ENCODE measurements at regions not wholly inside any gene's neighbourhood (a gene's known extent, or its start where the extent isn't known, plus 50 kb on each side); places are given as distances from the start of the nearest gene placed in this dataset.

DNA sequence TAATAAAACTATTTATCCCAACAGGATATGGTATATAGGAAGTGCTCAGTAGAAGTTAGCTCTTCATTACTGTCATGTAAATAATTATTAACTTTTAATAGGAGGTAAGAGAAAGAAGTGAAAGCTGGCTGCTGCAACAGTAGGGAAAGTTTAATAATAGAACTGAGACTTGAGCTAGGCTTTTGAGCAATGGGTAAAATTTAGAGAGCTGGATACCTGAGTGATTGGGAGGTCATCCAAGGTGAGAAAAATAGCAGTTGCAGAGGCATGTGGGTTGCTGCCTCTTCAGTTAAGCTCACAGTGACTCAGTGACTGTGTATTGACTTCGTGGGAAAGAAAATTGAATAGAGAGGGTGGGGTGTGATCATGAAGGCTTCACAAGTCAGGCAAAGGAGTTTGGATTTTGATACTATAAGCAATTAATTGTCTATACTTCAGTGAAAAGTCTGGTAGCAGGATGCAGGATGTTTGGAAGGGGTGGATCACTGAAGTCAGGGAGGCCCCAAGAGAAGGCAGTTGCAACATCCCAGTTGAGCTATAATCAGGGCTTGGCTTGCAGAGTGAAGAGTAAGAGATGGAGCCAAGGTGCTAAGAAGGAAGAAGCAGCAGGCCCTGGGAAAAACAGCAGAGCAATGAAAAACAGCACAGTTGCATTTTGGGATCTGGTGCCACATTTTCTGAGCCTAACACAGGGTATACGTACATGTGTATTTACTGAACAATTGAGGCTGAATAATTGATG is 172.0 kb upstream of the FRMD6 start:
- POLR2A ChIA-PET (ENCODE audit: partially characterized antibody), result no interaction called here
- no peak overlapping the region for H2BK20ac ChIP-seq (ENCODE audit: low read length)
- H3K23ac ChIP-seq (ENCODE audit: insufficient read length), result no peak overlapping the region
- no peak overlapping the region for H3K4ac ChIP-seq (replicated peaks; ENCODE audit: insufficient read length, low read depth, low read length)
- no peaks in the 10 kb centered on the region for H3K9me3 ChIP-seq (ENCODE audit: insufficient read depth in 2 of 2, low read depth in 1 of 2, low read length in 1 of 2)
- H3K4me1 ChIP-seq (replicated peaks in 1 of 4; ENCODE audit: control insufficient read depth in 3 of 4, insufficient read depth in 4 of 4, low read length in 3 of 4), result no peaks in the 10 kb centered on the region
- FAIRE-seq, result no peak
- H3K18ac ChIP-seq (ENCODE audit: extremely low read depth, low read length), result no peak overlapping the region
- H3K56ac ChIP-seq (replicated peaks; ENCODE audit: insufficient read length, low read depth, low read length), result no peak overlapping the region
- H3K4me3 ChIP-seq (ENCODE audit: extremely low read depth in 1 of 4, insufficient read depth in 2 of 4, low read depth in 3 of 4, low read length in 4 of 4), result no peak overlapping the region
- no peak for DNase-seq (ENCODE audit: low read depth in 1 of 2, low spot score in 2 of 2)
- no peaks in the 10 kb centered on the region for H3K79me1 ChIP-seq (ENCODE audit: low read depth, low read length)
- no peak overlapping the region for H2BK120ac ChIP-seq (replicated peaks; ENCODE audit: low read depth, low read length)
- H2AFZ ChIP-seq (ENCODE audit: low read length), result no peak overlapping the region
- H4K20me1 ChIP-seq (replicated peaks in 1 of 2; ENCODE audit: control insufficient read depth in 1 of 2, insufficient read depth in 2 of 2, low read length in 2 of 2), result no peaks in the 10 kb centered on the region
- H3K4me2 ChIP-seq (ENCODE audit: insufficient read depth in 1 of 2, low read depth in 2 of 2, low read length in 2 of 2), result no peak overlapping the region
- H2BK5ac ChIP-seq (ENCODE audit: low read depth, low read length), result no peak overlapping the region
- no peaks in the 10 kb centered on the region for H3K79me2 ChIP-seq (ENCODE audit: control insufficient read depth in 1 of 2, insufficient read depth in 2 of 2, low read length in 2 of 2)
- no peak overlapping the region for H3K27ac ChIP-seq (ENCODE audit: low read depth, low read length)
- no peak overlapping the region for H4K8ac ChIP-seq (ENCODE audit: extremely low read depth, insufficient read depth, low read length)
- no peaks in the 10 kb centered on the region; the same call in 1 of the 2 replicates for H3K23me2 ChIP-seq (ENCODE audit: low read depth, low read length)
- H3K36me3 ChIP-seq (ENCODE audit: control insufficient read depth in 2 of 4, insufficient read depth in 4 of 4, low read length in 3 of 4), result no peaks in the 10 kb centered on the region
- H3K9ac ChIP-seq (replicated peaks in 1 of 4; ENCODE audit: extremely low read depth in 1 of 4, low read depth in 3 of 4, low read length in 3 of 4), result no peak overlapping the region
- H3K27me3 ChIP-seq (replicated peaks in 1 of 4; ENCODE audit: control insufficient read depth in 3 of 4, extremely low read depth in 1 of 4, insufficient read depth in 3 of 4, low read length in 3 of 4), result no peaks in the 10 kb centered on the region
- CTCF ChIA-PET (ENCODE audit: partially characterized antibody), result interaction anchor here (0.6 kb wide), 1 partner anchor 69 kb away, joined by 3 read pairs; no protein-coding TSS in a partner anchor
- WGBS, 2 experiments (ENCODE audit: extremely low coverage in 1 of 2, insufficient coverage in 1 of 2, insufficient read length in 1 of 2, insufficient replicate concordance in 2 of 2, low coverage in 1 of 2, low lambda C conversion rate in 2 of 2, missing lambda C conversion rate in 1 of 2), result 100% methylated on average over 2 of the region's 2 CpGs; no CpG with 5 or more reads in 1 of the 2 experiments
- H2AK5ac ChIP-seq (ENCODE audit: low read depth, low read length), result no peak overlapping the region
- no peak overlapping the region for H4K5ac ChIP-seq (ENCODE audit: insufficient read length, low read depth, low read length)
- no peak overlapping the region for H4K91ac ChIP-seq (replicated peaks; ENCODE audit: insufficient read length, low read length)
- no peak overlapping the region for H3K14ac ChIP-seq (ENCODE audit: insufficient read length)
- H2BK15ac ChIP-seq (ENCODE audit: low read length), result no peak overlapping the region
- H2BK12ac ChIP-seq (ENCODE audit: low read depth, low read length), result no peak overlapping the region
- no peak for TF ChIP-seq TBP (IDR thresholded peaks at IDR 0.05; ENCODE audit: low read depth, low read length)
- TF ChIP-seq SP2 (IDR thresholded peaks at IDR 0.05; ENCODE audit: low read length), result no peak
- no peak for TF ChIP-seq NRF1 (IDR thresholded peaks at IDR 0.05; ENCODE audit: low read depth, low read length)
- TF ChIP-seq SRF (IDR thresholded peaks at IDR 0.05; ENCODE audit: low read depth, low read length), result no peak
- TF ChIP-seq HDAC6 (IDR thresholded peaks at IDR 0.05; ENCODE audit: low read depth, low read length), result no peak
- no peak for TF ChIP-seq JUND (IDR thresholded peaks at IDR 0.05; ENCODE audit: low read length)
- no peak for TF ChIP-seq CBX5 (IDR thresholded peaks at IDR 0.05; ENCODE audit: low read depth, low read length)
- no peak for TF ChIP-seq EGR1 (IDR thresholded peaks at IDR 0.05; ENCODE audit: borderline replicate concordance, low read depth, low read length)
- no peak for TF ChIP-seq KDM5A (IDR thresholded peaks at IDR 0.05; ENCODE audit: low read length)
- no peak for TF ChIP-seq POLR2AphosphoS5 (IDR thresholded peaks at IDR 0.05; ENCODE audit: low read depth, low read length)
- no peak for TF ChIP-seq ZNF274 (IDR thresholded peaks at IDR 0.05; ENCODE audit: borderline replicate concordance, extremely low read depth, low read length)
- no peak for TF ChIP-seq BCL11A (IDR thresholded peaks at IDR 0.05; ENCODE audit: low read depth in 2 of 2, low read length in 2 of 2)
- TF ChIP-seq RFX5 (IDR thresholded peaks at IDR 0.05; ENCODE audit: borderline replicate concordance, low read depth, low read length), result no peak
- no peak for TF ChIP-seq CHD1 (IDR thresholded peaks at IDR 0.05; ENCODE audit: low read depth, low read length)
- TF ChIP-seq RAD21 (IDR thresholded peaks at IDR 0.05 in 1 of 2, conservative IDR thresholded peaks at IDR 0.05 in 1 of 2; ENCODE audit: low read depth in 2 of 2, low read length in 2 of 2), result no peak

Data from H1 (cell line).